SU-DHL-6 (cell line): ENCODE measurements at regions not wholly inside any gene's neighbourhood (a gene's known extent, or its start where the extent isn't known, plus 50 kb on each side); places are given as distances from the start of the nearest gene placed in this dataset.

Experiments used
- CTCF ChIP-seq: fragments of 200-600 bp; sonication (generic); IDR thresholded peaks from one replicate; pipeline ENCODE4 v1.5.1; 2017; ENCODE audit warnings: antibody characterized with exemption, mild to moderate bottlenecking, low read length, moderate library complexity; ENCODE audit not compliant: insufficient read depth, poor library complexity, severe bottlenecking
- EZH2phosphoT487 ChIP-seq: fragments of 200-600 bp; sonication (generic), shearing (Covaris generic); conservative IDR thresholded peaks from 2 replicates; pipeline ENCODE4 v1.6.1; 2018; ENCODE audit warnings: mild to moderate bottlenecking, antibody characterized with exemption, low read length, moderate library complexity, mixed read lengths

GRCh38 chr9:13735181-13735580 is 455.7 kb upstream of the MPDZ start:
- TF ChIP-seq CTCF, result no peak
- no peak for TF ChIP-seq EZH2phosphoT487
